Central memory CD8-positive, alpha-beta T cell (primary cell): ENCODE measurements at regions not wholly inside any gene's neighbourhood (a gene's known extent, or its start where the extent isn't known, plus 50 kb on each side); places are given as distances from the start of the nearest gene placed in this dataset.

ENCODE experiments used
- ATAC-seq: fragments of 150-1000 bp; cut with Tn5 transposase; replicated peaks from 2 replicates; pipeline ENCODE4 v1.10.0; 2022; ENCODE audit warnings: mild to moderate bottlenecking, moderate FRiP score, moderate number of reproducible peaks; ENCODE audit not compliant: poor library complexity, severe bottlenecking; ENCODE audit errors: extremely low read depth
- DNase-seq, 2 donors: peaks; one replicate each; pipeline ENCODE4 v3.0.0; 2021; ENCODE audit warnings: low spot score in 2 of 2
- H3K27ac Mint-ChIP-seq: one replicate; pipeline ENCODE4 v1.8.0; 2022; ENCODE audit warnings: low read depth, mild to moderate bottlenecking, moderate library complexity, mixed read lengths
- H3K27me3 Mint-ChIP-seq: one replicate; pipeline ENCODE4 v1.8.0; 2022; ENCODE audit warnings: mixed read lengths
- H3K36me3 Mint-ChIP-seq: one replicate; pipeline ENCODE4 v1.8.0; 2022; ENCODE audit warnings: mild to moderate bottlenecking, moderate library complexity, mixed read lengths; ENCODE audit not compliant: insufficient read depth
- H3K4me1 Mint-ChIP-seq: one replicate; pipeline ENCODE4 v1.8.0; 2022; ENCODE audit warnings: mixed read lengths
- H3K4me3 Mint-ChIP-seq: one replicate; pipeline ENCODE4 v1.8.0; 2022; ENCODE audit warnings: mild to moderate bottlenecking, moderate library complexity, mixed read lengths
- H3K9me3 Mint-ChIP-seq: one replicate; pipeline ENCODE4 v1.8.0; 2022; ENCODE audit warnings: mixed read lengths

DNA sequence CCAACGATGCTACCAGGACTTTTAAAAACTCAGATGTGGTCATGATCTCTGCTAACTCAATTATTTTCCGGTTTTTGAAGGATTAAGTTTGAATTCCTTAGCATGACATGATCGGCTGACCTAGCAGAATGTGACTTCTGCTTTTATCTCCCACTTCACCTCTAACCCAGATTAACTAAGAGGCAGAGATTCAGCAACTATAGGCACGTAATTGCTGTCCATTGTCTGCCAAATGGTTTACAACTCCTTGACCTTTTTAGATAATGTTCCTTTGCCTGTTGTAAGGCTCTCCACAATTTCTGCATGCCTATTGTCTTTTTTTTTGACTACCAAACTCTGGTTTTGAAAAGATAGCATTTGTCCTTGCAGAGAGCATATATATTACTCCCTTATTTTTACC, 268.2 kb downstream of the BRINP1 start:
- Mint-ChIP-seq H3K27ac (no peak overlapping the region), H3K9me3 (peaks cover 5% of the 10 kb centered on the region)
- ATAC-seq, result no peak

DNA sequence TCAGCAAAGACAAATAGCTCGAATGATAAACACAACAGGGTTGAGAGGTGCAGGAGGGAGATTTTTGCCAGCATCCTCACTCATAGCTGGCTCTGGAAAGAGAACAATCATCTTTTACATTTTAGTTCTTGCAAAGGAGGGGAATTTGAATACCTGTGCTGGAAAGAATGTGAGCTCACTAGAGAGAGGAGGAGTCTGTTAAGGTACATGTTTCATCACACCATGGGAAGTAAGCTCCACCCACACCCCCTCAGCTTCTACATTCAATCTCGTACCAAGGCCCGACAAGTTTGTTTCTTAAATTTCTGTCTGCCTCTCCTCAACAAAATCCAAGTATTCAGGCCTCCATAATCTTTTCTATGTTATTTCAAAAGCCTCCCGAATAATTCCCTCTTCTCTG, 254.6 kb downstream of the BRINP1 start:
- peaks cover 2% of the 10 kb centered on the region for H3K36me3 Mint-ChIP-seq
- H3K27ac Mint-ChIP-seq, result no peak overlapping the region
- H3K9me3 Mint-ChIP-seq, result peaks cover 10% of the 10 kb centered on the region
- H3K4me3 Mint-ChIP-seq, result no peak overlapping the region
- no peaks in the 10 kb centered on the region for H3K27me3 Mint-ChIP-seq
- no peak for DNase-seq
- no peaks in the 10 kb centered on the region for H3K4me1 Mint-ChIP-seq
- ATAC-seq, result no peak

More for the DNA sequence above, 268.2 kb downstream of the BRINP1 start:
- no peaks in the 10 kb centered on the region for H3K4me1 Mint-ChIP-seq
- H3K36me3 Mint-ChIP-seq, result no peaks in the 10 kb centered on the region
- H3K27me3 Mint-ChIP-seq, result no peaks in the 10 kb centered on the region
- H3K4me3 Mint-ChIP-seq, result no peak overlapping the region
- no peak for DNase-seq
